ENCODE measurements at regions not wholly inside any gene's neighbourhood (a gene's known extent, or its start where the extent isn't known, plus 50 kb on each side); places are given as distances from the start of the nearest gene placed in this dataset.

- TF ChIP-seq, protein P1, sequence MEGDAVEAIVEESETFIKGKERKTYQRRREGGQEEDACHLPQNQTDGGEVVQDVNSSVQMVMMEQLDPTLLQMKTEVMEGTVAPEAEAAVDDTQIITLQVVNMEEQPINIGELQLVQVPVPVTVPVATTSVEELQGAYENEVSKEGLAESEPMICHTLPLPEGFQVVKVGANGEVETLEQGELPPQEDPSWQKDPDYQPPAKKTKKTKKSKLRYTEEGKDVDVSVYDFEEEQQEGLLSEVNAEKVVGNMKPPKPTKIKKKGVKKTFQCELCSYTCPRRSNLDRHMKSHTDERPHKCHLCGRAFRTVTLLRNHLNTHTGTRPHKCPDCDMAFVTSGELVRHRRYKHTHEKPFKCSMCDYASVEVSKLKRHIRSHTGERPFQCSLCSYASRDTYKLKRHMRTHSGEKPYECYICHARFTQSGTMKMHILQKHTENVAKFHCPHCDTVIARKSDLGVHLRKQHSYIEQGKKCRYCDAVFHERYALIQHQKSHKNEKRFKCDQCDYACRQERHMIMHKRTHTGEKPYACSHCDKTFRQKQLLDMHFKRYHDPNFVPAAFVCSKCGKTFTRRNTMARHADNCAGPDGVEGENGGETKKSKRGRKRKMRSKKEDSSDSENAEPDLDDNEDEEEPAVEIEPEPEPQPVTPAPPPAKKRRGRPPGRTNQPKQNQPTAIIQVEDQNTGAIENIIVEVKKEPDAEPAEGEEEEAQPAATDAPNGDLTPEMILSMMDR (IDR thresholded peaks at IDR 0.05) = no peak
- TF ChIP-seq POLR2A (IDR thresholded peaks at IDR 0.05) = no peak
Observed at GRCh38 chr4:23991444-23991843, 101.6 kb upstream of the PPARGC1A start.
